Bronchial epithelial cell (primary cell): ENCODE measurements at regions not wholly inside any gene's neighbourhood (a gene's known extent, or its start where the extent isn't known, plus 50 kb on each side); places are given as distances from the start of the nearest gene placed in this dataset.

Experiments used
- DNase-seq: peaks from one replicate; pipeline ENCODE4 v3.0.0-alpha.2; 2010; ENCODE audit warnings: low read depth
- FAIRE-seq: peaks from 2 replicates; lab custom pipeline; 2011; peaks lifted over from hg19 to GRCh38; lab: Jason Lieb, UNC
- H3K27me3 ChIP-seq: 2 replicates; pipeline ENCODE4 v1.5.1; 2011; ENCODE audit warnings: low read length; ENCODE audit not compliant: control insufficient read depth, insufficient read depth
- H3K36me3 ChIP-seq: 2 replicates; pipeline ENCODE4 v1.5.1; 2011; ENCODE audit warnings: low read length; ENCODE audit not compliant: control insufficient read depth, insufficient read depth
- H3K4me3 ChIP-seq: 2 replicates; pipeline ENCODE4 v1.5.1; 2011; ENCODE audit warnings: mild to moderate bottlenecking, low read depth, low read length, control low read depth
- CTCF ChIP-seq: IDR thresholded peaks from 2 replicates; pipeline ENCODE4 v1.5.1; 2011; ENCODE audit warnings: mild to moderate bottlenecking, moderate library complexity, low read length, control low read depth, inconsistent platforms; ENCODE audit not compliant: insufficient read depth, severe bottlenecking

- Histone ChIP-seq H3K27me3 (no peaks in the 10 kb centered on the region), H3K4me3 (no peak overlapping the region), H3K36me3 (no peaks in the 10 kb centered on the region)
- no peak for TF ChIP-seq CTCF
- no peak for FAIRE-seq
- DNase-seq: no peak
Observed at GRCh38 chr7:22052674-22053365, 107.1 kb upstream of the CDCA7L start.

- no peaks in the 10 kb centered on the region for H3K27me3 ChIP-seq
- DNase-seq: peak; percentile 42
- FAIRE-seq: no peak
- no peak overlapping the region for H3K4me3 ChIP-seq
- no peaks in the 10 kb centered on the region for H3K36me3 ChIP-seq
- TF ChIP-seq CTCF: no peak
Observed at GRCh38 chr7:22051886-22052673, 106.4 kb upstream of the CDCA7L start.

- H3K27me3 ChIP-seq: no peaks in the 10 kb centered on the region
- DNase-seq (no peak), FAIRE-seq (no peak)
- TF ChIP-seq CTCF: no peak
- H3K36me3 ChIP-seq: no peaks in the 10 kb centered on the region
- H3K4me3 ChIP-seq: no peak overlapping the region
Observed at GRCh38 chr7:22049766-22050500, 104.2 kb upstream of the CDCA7L start.

GRCh38 chr7:22043367-22043766 lies 97.7 kb upstream of the CDCA7L start:
- no peak for TF ChIP-seq CTCF

GRCh38 chr7:22040923-22041595 lies 95.4 kb upstream of the CDCA7L start:
- H3K4me3 ChIP-seq: no peak overlapping the region
- FAIRE-seq: no peak
- DNase-seq: no peak
- H3K27me3 ChIP-seq: peaks cover 1% of the 10 kb centered on the region
- no peaks in the 10 kb centered on the region for H3K36me3 ChIP-seq
- TF ChIP-seq CTCF: no peak

More at GRCh38 chr7:22043367-22043766, 97.7 kb upstream of the CDCA7L start:
- H3K4me3 ChIP-seq: no peak overlapping the region
- peaks cover 1% of the 10 kb centered on the region for H3K27me3 ChIP-seq
- peak; percentile 46 for DNase-seq
- no peaks in the 10 kb centered on the region for H3K36me3 ChIP-seq
- FAIRE-seq: no peak
